Urinary bladder (tissue), 3 donors: ENCODE measurements at regions not wholly inside any gene's neighbourhood (a gene's known extent, or its start where the extent isn't known, plus 50 kb on each side); places are given as distances from the start of the nearest gene placed in this dataset.

Source experiments
- DNase-seq: peaks from one replicate; pipeline ENCODE4 v3.0.0-alpha.2; 2015; ENCODE audit errors: extremely low spot score
- H3K27ac ChIP-seq: one replicate; pipeline ENCODE4 v1.5.1; 2013; ENCODE audit warnings: low read depth, mild to moderate bottlenecking, moderate library complexity
- H3K36me3 ChIP-seq: one replicate; pipeline ENCODE4 v1.6.1; 2013; ENCODE audit warnings: mild to moderate bottlenecking, moderate library complexity; ENCODE audit not compliant: insufficient read depth
- H3K4me1 ChIP-seq: one replicate; pipeline ENCODE4 v1.6.1; 2013; ENCODE audit warnings: mild to moderate bottlenecking, moderate library complexity; ENCODE audit not compliant: insufficient read depth
- H3K4me3 ChIP-seq: one replicate; pipeline ENCODE4 v1.5.1; 2013; ENCODE audit warnings: low read depth, low read length
- WGBS: extraction: QIAGEN DNeasy Blood & Tissue Kit; methylation state at CpG from one replicate; pipeline ENCODE4 v1.1.7; 2013; 5-methylcytosine and 5-hydroxymethylcytosine counted together
- donor health status: healthy with polysubstance abuse.
- donor health status: healthy.

DNA sequence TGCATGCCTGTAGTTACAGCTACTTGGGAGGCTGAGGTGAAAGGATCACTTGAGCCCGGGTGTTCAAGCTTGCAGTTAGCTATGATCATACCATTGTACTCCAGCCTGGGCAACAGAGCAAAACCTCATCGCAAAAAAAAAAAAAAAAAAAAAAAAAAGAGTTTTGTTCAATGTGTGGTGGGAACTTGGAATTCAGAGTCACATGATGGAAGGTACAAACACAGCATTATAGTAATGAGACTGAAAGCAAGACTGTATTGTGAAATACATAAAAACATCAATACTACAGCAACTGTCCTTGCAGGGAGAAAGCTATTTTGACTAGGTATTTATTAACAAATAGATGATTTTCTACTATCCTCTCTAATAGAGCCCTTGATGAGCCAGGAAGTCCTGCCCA, 393.2 kb downstream of the DLEU7 start:
- no peak for DNase-seq
- 93% methylated on average over 2 of the region's 2 CpGs for WGBS
- no peaks in the 10 kb centered on the region for H3K4me1 ChIP-seq
- no peak overlapping the region for H3K27ac ChIP-seq
- no peaks in the 10 kb centered on the region for H3K36me3 ChIP-seq
- H3K4me3 ChIP-seq: no peak overlapping the region

DNA sequence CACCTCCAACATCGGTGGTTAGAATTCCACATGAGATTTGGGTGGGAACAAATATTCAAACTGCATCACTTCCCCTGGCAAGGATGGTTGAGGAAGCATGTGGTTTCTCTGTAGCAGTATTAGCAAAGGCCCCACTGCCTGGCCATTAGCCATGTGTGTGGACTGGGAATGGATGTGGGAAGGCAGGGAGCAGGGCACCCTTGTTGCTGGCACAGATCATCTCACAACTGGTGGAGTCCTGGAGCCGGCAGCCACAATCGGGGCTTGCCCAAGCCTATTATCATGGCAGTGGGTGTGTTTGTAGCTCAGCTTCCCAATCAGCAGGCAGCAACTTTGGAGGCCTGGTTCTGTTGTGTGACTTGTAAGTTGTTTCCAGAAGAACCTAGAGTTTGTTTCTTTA, 391.9 kb downstream of the DLEU7 start:
- 73% methylated on average over 3 of the region's 3 CpGs for WGBS
- no peak for DNase-seq
- Histone ChIP-seq H3K4me1 (no peaks in the 10 kb centered on the region), H3K27ac (no peak overlapping the region), H3K4me3 (no peak overlapping the region), H3K36me3 (no peaks in the 10 kb centered on the region)

DNA sequence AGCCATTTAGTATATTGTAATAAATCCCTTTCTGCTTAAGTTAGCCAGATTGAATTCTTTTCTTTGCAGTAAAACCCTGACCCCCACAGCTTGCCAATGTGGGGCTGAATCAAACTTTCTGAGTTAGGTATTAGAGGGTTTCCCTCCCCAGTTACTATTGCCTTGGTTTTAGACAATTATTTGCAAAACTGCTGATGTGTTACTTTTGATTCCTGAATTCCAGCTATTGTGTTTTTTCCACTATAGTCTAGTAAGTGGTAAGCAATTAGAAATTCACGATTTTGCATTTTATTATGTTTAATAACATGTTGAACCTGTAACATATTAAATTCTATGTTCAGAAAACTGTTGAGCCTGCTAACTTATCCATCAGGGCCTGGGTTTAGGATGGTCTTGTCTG, 391.5 kb downstream of the DLEU7 start:
- no peak overlapping the region for H3K27ac ChIP-seq
- no peak overlapping the region for H3K4me3 ChIP-seq
- H3K4me1 ChIP-seq: no peaks in the 10 kb centered on the region
- no peak for DNase-seq
- H3K36me3 ChIP-seq: no peaks in the 10 kb centered on the region
- 84% methylated on average over 1 of the region's 1 CpG for WGBS

DNA sequence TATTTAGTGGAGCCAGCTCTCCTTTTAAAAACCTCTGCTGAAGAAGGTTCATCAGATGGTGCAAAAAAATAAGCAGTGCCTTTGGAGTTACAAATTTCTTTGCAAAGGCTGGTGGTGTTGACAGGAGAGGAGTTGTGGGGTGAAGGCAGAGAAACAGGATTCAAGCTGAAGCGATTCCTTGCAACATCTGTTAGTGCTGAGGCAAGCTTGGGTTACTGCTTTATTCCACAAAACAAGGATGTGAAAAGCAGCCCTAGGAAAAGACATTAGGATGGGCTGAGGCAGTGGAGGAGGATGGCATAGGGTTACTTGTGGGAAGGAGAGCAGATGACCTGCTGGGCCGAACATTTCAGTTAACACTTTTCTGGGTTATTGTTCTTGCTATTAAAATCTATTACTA, 390.7 kb downstream of the DLEU7 start:
- DNase-seq: no peak
- Histone ChIP-seq H3K36me3 (no peaks in the 10 kb centered on the region), H3K4me1 (no peaks in the 10 kb centered on the region), H3K4me3 (no peak overlapping the region), H3K27ac (no peak overlapping the region)
- WGBS: 53% methylated on average over 2 of the region's 2 CpGs

DNA sequence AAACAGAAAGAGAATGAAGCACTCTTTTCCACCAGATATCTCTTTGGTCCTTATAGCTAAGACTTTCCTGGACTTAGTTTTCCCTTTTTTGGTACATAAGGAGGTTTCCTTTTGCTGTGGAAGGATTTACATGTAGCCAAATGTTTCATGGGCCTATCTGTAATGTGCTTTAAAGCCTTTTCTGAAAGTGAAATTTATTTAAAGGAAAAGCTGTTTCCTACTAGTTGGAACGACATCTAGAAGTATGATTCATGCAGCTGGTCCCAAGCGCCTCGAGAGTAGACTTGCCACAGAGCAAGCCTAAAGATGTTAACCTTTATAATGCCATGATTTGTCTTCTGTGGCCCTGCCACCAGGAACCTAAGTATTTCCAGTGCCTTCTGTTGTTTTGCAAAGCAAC, 390.3 kb downstream of the DLEU7 start:
- DNase-seq: no peak
- 19% methylated on average over 3 of the region's 3 CpGs for WGBS
- Histone ChIP-seq H3K27ac (no peak overlapping the region), H3K4me1 (no peaks in the 10 kb centered on the region), H3K4me3 (no peak overlapping the region), H3K36me3 (no peaks in the 10 kb centered on the region)

DNA sequence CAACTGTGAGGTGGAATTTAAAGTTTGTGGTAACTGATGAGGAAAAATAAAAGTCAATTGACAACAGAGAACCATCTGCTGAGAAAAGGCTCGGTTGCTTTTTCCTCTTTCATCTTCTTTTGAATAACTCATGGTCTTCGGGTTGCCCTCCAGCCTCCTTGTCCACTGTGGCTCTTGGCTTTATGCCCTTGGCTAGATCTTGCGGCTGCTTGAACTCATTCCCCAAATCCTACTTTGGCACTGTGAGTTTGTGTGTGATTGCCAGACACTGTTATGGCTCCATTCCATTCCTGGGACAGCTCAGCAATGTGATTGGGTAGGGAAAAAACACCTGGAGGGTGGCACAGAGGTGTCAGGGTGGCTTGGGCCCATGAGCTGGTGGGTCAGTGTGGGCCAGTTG, 387.4 kb downstream of the DLEU7 start:
- WGBS: 50% methylated on average over 3 of the region's 3 CpGs
- Histone ChIP-seq H3K4me3 (no peak overlapping the region), H3K36me3 (no peaks in the 10 kb centered on the region)

DNA sequence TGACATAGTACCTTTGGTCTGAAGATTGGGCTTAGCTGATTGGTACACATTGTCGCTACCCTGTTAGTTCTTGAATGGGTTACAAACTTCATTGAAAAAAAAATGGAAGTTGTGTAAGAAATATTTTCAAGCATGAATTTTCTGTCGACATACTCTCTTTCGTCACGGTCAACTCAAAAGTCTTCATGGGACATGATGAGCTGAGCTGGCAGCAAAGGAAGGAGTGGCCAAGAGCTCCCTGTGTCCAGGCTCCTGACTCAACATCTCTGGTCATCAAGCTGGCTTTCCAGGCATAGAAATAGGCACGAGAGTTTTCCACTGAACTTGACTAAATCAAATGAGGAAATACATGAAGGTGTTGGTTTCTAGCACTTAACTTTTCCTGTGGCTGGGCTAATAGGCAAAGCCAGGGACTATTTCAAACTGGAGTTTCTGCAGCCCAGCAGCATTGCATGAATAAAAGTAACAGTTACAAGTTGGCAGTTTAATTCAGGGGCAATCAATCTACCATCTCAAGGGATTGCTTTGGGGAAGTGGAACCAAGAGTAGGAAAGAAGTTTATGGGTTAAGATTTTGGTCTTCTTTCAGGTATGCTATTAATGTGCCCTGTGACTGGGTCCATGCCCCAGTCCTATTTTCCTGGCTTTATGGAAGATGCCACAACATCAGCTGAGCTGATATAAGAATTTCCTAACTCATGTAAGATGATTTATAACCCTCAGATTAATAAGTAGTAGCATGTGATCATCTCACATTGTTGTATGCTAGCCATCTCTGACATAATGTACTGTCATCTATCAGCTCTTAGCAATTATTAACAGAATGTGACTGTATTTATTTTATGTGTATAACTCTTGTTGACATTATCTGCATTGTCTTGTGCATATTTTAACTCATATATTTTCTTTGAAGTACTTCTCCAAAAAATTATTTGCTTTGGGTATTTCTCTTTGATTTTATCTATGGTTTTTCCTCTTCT, 385.8 kb downstream of the DLEU7 start:
- H3K4me1 ChIP-seq: peaks cover 1% of the 10 kb centered on the region
- H3K27ac ChIP-seq: no peak overlapping the region
- DNase-seq: no peak
- 95% methylated on average over 5 of the region's 5 CpGs for WGBS
- H3K36me3 ChIP-seq: no peaks in the 10 kb centered on the region
- no peak overlapping the region for H3K4me3 ChIP-seq

More for the DNA sequence above, 387.4 kb downstream of the DLEU7 start:
- no peak for DNase-seq
- no peak overlapping the region for H3K27ac ChIP-seq
- peaks cover 1% of the 10 kb centered on the region for H3K4me1 ChIP-seq

DNA sequence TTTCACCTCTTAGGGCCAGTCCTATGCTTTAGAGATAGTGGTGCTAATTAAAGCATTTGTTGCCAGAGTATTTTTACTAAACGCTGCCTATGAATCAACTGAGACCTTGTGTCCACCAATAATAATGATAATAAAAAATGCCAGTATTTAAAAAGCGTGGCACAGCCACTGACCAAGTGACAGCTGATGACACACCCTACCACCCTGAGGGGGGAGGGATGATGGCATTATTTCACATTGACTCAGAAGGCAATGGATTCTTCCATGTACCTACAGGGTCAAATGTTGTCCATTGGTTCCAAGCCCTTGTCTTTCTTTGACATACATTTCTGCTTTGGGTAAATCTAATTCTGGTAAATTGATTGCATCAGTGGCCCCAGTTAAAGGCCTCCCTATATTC, 384.4 kb downstream of the DLEU7 start:
- H3K36me3 ChIP-seq: no peaks in the 10 kb centered on the region
- DNase-seq: no peak
- peaks cover 1% of the 10 kb centered on the region for H3K4me1 ChIP-seq
- 92% methylated on average over 2 of the region's 2 CpGs for WGBS
- no peak overlapping the region for H3K27ac ChIP-seq
- no peak overlapping the region for H3K4me3 ChIP-seq

DNA sequence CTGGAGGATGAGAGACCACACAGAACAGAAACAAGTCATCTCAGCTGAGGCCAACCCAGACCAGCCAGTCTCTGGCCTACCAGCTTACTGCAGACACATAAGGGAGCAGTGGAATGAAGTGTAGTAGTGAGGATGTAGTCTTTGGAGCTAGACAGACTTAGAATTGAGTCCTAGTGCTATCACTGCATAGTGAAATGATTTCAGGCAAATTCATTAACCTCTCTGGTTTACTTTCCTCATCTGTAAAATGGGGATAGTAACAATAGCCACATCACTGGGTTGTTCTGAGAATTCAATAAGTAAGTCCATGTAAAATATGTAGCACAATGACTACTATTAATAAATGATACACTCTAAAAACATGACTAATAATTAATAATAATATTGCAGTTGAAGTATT, 383.8 kb downstream of the DLEU7 start:
- DNase-seq: no peak
- Histone ChIP-seq H3K27ac (no peak overlapping the region), H3K4me1 (peaks cover 1% of the 10 kb centered on the region), H3K4me3 (no peak overlapping the region), H3K36me3 (no peaks in the 10 kb centered on the region)

DNA sequence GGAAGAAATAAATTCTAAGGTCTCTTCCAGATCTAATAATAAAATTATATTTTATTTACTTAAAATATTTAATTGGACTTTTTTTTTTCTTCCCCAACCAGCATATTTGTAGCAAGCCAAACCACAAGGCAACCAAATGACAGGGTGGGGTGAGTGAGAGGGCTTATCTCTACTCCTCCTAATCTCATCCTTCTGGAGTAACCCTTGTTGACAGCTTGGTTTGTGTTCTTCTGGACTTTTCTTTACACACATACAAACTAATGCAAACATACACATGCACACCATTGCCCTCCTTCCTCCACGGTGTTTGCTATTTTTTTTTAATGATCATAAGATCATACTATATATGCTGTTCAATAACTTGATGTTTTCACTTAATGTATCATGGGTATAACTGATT, 383.1 kb downstream of the DLEU7 start:
- Histone ChIP-seq H3K4me3 (no peak overlapping the region), H3K4me1 (peaks cover 1% of the 10 kb centered on the region), H3K36me3 (no peaks in the 10 kb centered on the region), H3K27ac (no peak overlapping the region)
- 59% methylated on average over 1 of the region's 1 CpG for WGBS
- no peak for DNase-seq

DNA sequence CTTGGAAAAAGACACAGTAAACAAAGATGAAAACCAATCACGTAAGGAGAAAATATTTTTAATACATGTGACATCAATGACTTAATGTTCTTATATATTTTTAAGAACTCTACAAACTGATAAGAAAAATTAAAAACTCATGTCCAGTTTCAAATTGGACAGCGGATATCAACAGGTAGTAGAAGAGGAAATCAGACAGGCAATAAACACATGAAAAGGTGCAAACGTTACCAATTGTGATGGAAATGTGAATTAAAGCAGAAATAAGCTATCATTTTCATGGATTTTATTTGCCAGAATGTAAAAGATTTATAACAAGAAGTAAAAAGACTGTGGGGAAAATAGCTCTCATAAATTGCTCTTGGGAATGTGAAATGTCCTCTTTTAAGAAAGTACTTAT, 382.3 kb downstream of the DLEU7 start:
- no peak for DNase-seq
- WGBS: 77% methylated on average over 3 of the region's 3 CpGs
- H3K27ac ChIP-seq: no peak overlapping the region
- no peaks in the 10 kb centered on the region for H3K36me3 ChIP-seq
- H3K4me1 ChIP-seq: peaks cover 1% of the 10 kb centered on the region
- H3K4me3 ChIP-seq: no peak overlapping the region

DNA sequence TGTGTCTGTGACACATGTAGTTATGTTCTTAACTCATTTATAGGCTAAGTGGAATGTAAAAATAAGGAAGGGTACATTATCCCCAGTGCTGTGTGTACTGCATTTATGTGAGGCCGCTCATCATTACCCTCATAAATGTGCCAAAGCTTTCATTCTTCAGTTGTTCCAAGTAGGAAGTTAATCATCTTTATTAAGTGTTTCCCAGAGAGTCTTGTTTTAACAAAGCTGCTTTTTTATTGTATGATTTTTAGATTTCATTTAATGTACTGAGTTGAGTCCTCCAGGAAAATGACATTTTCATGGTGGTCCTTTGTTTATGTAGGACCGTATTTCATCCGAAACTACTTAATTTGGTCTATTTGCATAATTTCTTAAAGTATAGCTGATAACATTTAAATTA, 379.8 kb downstream of the DLEU7 start:
- H3K4me3 ChIP-seq: no peak overlapping the region
- H3K27ac ChIP-seq: no peak overlapping the region
- no peaks in the 10 kb centered on the region for H3K36me3 ChIP-seq
- 75% methylated on average over 3 of the region's 3 CpGs for WGBS
- DNase-seq: no peak
- H3K4me1 ChIP-seq: peaks cover 1% of the 10 kb centered on the region

DNA sequence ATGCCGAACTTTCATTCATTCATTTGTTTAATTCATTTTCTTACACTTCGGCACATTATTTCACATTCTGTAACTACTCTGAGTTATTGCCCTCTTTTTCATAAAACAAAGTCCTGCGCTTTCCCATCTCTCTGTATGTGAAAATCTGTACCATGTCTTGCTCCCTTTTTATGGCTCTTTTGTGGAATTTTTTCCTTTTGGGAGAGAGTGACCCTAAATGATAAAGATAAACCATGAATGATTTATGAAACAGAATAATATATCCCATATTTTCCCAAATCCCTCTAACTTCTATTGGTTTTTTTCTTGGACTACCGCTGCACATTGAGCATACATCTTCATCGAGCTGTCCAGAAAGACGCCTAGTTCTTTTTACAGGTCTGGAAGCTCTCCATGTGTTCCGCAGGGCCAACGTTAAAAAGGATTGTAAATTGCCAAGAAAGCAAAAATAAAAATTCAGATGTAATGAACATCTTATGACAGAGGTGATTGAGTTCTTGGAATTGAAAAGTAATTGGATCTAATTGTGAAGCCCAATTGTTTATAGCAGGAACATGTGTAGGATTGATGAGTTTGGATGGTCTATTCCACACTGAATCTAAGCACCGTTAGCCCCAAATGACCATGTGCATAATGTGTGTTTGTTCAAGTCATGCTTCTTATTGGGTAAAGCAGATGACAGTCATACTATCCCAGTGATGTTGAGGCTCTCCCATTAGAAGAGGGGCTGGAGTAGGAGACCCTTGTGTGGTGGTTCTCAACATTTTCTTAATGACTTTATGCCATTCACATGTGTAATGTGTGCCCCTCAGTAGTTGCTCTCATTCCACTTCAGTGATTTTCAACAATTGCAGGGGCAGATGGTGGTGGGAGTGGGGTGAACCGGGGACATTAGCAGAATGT, 378.9 kb downstream of the DLEU7 start:
- no peak for DNase-seq
- WGBS: 71% methylated on average over 10 of the region's 10 CpGs
- H3K4me1 ChIP-seq: no peaks in the 10 kb centered on the region
- H3K4me3 ChIP-seq: no peak overlapping the region
- no peaks in the 10 kb centered on the region for H3K36me3 ChIP-seq
- no peak overlapping the region for H3K27ac ChIP-seq

DNA sequence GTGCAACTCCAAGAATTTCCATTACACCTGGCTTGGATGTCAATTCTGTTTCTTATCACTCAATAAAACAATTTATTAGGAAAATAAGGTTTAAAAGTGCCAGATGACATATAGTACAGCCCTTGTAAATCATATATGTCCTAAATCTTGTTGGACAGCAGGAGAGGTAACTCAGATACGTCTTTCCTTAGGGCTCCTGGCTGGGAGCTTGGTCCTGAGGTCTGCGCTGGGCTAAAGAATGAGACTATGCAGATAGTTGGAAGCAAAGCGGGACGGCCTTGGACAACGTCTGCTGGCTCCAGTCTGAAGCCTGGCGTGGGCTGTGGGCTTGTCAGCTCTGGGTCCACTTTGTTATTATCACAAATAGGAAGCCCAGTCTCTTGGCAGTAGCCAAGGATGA, 377.0 kb downstream of the DLEU7 start:
- Histone ChIP-seq H3K36me3 (no peaks in the 10 kb centered on the region), H3K4me1 (no peaks in the 10 kb centered on the region), H3K4me3 (no peak overlapping the region), H3K27ac (no peak overlapping the region)
- DNase-seq: no peak
- 70% methylated on average over 6 of the region's 6 CpGs for WGBS
